GM13976 (cell line): ENCODE measurements at regions not wholly inside any gene's neighbourhood (a gene's known extent, or its start where the extent isn't known, plus 50 kb on each side); places are given as distances from the start of the nearest gene placed in this dataset.

Source experiments
- DNase-seq: peaks from one replicate; pipeline ENCODE4 v3.0.0; 2012; ENCODE audit warnings: low spot score
- in situ Hi-C: fragments of 300-500 bp; cut with MboI; formaldehyde crosslinking; loops from one replicate; pipeline ENCODE4 v1.12.0; 2022; ENCODE audit warnings: low sequenced_read_pairs, mixed read lengths, inconsistent platforms; ENCODE audit not compliant: unreplicated experiment
- TF ChIP-seq, protein P1 (sequence below): IDR thresholded peaks from 2 replicates; pipeline ENCODE4 v1.5.1; 2012; ENCODE audit warnings: borderline replicate concordance, mild to moderate bottlenecking; ENCODE audit not compliant: insufficient read depth; ENCODE audit errors: extremely low read depth, missing control alignments, control extremely low read depth

DNA sequence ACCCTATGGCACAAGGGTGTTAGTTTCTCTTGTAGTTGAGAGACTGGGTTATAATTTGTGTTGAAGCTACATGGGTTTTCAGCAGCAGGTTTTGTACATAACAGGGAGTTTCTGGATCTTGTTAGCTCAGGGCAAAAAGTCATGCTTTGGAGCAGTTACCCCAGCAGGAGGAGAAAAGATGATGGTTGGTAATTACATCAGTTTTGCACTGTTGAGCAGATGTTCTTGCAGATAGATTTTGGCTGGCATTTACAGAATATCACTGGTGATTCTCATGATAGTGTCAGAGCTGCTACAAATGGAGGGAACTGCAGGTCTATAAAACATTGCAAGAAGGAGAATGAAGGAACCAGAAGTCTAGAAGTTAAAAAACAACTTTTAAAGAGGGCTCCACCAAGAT is 215.2 kb upstream of the ATP5MC3 start:
- TF ChIP-seq, protein P1, sequence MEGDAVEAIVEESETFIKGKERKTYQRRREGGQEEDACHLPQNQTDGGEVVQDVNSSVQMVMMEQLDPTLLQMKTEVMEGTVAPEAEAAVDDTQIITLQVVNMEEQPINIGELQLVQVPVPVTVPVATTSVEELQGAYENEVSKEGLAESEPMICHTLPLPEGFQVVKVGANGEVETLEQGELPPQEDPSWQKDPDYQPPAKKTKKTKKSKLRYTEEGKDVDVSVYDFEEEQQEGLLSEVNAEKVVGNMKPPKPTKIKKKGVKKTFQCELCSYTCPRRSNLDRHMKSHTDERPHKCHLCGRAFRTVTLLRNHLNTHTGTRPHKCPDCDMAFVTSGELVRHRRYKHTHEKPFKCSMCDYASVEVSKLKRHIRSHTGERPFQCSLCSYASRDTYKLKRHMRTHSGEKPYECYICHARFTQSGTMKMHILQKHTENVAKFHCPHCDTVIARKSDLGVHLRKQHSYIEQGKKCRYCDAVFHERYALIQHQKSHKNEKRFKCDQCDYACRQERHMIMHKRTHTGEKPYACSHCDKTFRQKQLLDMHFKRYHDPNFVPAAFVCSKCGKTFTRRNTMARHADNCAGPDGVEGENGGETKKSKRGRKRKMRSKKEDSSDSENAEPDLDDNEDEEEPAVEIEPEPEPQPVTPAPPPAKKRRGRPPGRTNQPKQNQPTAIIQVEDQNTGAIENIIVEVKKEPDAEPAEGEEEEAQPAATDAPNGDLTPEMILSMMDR = no peak
- in situ Hi-C loops = no loop called here
- DNase-seq = no peak

DNA sequence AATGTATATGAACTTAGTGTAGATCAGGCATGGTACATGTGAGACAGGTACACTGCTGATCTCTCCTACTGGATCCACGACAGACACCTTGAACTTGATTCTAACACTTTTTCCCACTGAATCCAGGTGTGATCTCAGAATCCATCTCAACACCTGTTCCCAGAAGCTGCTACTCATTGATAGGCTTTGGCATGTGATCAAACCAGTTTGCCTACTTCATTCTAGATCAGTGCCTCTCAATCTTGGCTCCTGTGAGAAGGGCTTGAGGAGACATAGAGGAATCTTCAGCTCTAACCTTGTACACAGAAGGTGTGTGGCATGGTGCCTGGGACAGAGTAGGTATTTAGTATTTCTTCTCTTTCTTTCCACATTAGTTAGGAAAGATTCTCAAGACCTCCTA is 212.3 kb upstream of the ATP5MC3 start:
- TF ChIP-seq, protein P1 = no peak
- no peak for DNase-seq
- in situ Hi-C loops = no loop called here

DNA sequence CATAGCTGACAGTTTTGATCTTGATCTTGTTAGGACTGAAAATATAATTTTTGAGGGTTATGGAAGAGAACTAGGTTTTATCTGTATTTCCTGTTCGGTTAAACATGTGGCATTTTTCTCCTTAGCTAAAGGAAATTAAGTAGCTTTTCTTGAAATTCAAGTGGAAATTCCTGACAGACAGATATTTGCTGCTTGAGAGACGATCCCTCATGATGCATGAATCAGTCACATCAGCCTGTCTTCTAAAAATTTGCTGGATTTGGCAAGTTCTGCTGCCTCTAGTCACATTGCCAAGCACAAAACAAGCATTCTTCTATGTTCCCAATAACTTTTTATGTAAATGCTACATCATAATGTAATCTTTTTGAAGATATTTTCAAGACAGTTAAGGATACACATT is 201.8 kb upstream of the ATP5MC3 start:
- TF ChIP-seq, protein P1 = no peak
- in situ Hi-C loops = no loop called here
- DNase-seq = no peak

DNA sequence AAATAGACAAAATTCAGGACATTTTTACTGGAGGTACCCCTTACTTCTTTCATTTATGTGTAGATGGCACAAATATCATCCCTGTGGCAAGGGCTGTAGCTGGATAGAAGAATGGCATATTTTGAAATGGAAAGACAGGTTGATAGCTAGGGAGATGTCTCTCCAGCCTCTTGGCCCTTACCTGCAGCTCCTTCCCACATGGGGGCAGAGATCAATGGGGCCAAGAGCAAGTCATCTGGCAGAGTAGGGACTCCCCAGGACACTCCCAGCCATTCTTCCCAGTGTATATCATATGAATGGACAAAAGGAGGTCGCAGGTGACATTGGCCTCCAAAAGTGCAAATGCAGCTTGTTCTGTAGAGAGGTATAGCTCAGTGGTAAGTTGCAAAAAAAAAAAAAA is 192.2 kb upstream of the ATP5MC3 start:
- no peak for DNase-seq
- TF ChIP-seq, protein P1 = no peak
- in situ Hi-C loops = loop anchor here (25.0 kb wide), 1 partner anchor 714 kb away; the partner anchor contains the start of genes EVX2, HOXD12 and HOXD13

DNA sequence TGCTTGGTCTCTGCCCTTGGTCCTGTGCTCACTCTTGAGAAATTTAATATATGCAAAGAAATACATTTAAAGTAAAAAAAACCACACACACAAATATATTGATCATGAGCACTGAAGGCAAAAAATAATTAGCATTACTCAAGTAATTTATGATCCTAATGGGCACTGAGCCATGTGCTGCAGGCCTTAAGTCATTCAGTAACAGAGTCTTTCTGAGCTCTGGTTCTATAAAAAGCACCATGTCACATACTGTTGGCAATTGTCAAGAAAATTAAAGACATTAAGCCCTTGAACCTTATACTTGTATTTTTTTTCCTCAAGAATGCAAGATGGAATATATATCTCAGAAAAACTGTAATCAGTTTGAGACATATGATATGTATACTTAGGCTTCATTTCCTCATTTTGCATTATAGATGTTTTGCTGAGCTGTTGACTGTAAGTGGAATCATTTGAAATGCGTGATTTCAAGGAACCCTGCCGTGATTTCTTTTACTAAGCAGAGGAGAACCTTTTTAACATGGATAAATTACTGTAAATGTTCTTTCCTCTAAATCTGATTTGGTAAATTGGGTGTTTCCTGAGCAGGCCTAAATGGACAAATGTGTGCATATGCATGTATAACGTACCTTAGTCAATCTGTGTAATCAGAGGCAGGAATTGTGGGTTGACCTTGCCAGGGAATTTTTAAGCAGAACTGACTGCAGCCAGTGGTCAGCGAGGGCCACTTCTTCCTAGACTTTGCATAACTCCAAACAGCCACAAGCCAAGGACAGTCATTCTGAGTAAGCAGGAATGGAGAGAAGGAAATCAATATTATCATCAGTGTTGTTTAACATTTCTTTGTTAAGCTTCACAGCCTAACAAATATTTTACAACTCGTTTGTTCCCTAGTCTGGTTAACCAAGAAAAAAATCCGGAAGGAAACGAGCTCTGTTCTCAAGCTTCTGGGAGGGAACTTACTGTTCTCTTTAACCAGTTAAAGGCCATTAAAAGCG is 191.5 kb upstream of the ATP5MC3 start:
- TF ChIP-seq, protein P1 = no peak
- DNase-seq = no peak
- in situ Hi-C loops = loop anchor here (25.0 kb wide), 1 partner anchor 714 kb away; the partner anchor contains the start of genes EVX2, HOXD12 and HOXD13

DNA sequence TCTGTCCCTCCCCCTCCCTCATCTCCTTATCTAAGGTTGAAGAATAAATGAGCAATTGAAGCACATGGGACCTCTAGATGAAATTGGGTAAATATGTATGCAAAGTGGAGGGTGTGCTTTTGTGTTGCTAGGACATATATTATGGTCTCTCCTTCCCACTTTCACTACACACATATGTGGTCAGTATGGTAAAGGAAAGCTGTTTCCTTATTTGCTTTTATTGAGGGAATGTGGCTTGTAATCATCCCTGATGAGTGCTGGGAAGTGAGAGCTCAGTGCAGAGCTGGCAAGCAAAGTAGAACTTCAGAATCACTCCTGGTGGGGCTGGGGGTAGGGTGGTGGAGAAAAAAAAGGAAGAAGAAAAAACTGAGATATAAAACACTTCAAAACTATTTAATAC is 189.9 kb upstream of the ATP5MC3 start:
- TF ChIP-seq, protein P1 = no peak
- in situ Hi-C loops = loop anchor here (25.0 kb wide), 1 partner anchor 716 kb away; the partner anchor contains the start of genes EVX2, HOXD12 and HOXD13
- no peak for DNase-seq
